ENCODE measurements at regions not wholly inside any gene's neighbourhood (a gene's known extent, or its start where the extent isn't known, plus 50 kb on each side); places are given as distances from the start of the nearest gene placed in this dataset.
"Not testable (repeated sequence)": the region's sequence is repeated elsewhere in the genome, so short reads cannot be mapped to it uniquely, and the experiment has no call there.

DNA sequence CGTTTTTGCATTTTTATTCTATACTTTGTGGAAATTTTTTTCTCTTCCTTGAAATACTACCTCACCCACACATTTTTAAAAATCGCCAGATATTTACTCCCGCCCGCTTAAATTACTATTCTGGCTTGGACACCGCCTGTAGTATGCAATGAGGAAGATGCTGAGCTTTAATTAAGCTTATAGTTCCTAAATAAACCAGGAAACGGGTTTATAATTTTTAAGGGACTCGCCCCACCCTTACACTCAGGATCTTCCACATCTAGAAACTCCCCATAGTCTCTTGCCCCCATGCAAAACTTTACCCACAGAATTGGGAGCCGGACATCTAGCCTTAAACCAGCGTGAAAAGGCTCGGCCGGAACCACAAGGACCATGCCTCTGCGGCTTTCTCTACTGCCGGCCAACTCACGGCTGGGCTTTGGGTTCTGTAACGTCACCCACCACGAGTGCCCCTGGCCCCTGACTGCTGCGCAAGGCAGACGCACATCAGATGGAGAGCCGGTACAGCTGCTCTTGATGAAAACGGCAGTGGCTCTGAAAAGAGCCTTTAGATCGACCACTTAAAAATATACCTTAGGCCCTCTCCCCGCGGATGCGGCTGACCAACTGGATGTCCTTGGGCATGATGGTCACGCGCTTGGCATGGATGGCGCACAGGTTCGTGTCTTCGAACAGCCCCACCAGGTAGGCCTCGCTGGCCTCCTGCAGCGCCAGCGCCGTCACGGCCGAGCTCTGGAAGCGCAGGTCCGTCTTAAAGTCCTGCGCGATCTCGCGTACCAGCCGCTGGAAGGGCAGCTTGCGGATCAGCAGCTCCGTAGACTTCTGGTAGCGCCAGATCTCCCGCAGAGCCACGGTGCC lies 66.3 kb downstream of the FAM72B start:
- DNase-seq: not testable (repeated sequence)
